ENCODE measurements at regions not wholly inside any gene's neighbourhood (a gene's known extent, or its start where the extent isn't known, plus 50 kb on each side); places are given as distances from the start of the nearest gene placed in this dataset.

- no peak for DNase-seq (ENCODE audit: low read depth in 2 of 3, low spot score in 1 of 3)
Measured at GRCh38 chrX:137387646-137388045, 178.3 kb upstream of the ZIC3 start.

GRCh38 chrX:137366018-137366633, 199.8 kb upstream of the ZIC3 start:
- no peak for DNase-seq (ENCODE audit: low read depth in 2 of 3, low spot score in 1 of 3)

GRCh38 chrX:137363559-137363958, 202.4 kb upstream of the ZIC3 start:
- DNase-seq (ENCODE audit: low read depth in 2 of 3, low spot score in 1 of 3) = no peak

- DNase-seq (ENCODE audit: low read depth in 2 of 3, low spot score in 1 of 3) = no peak
Measured at GRCh38 chrX:137362583-137362982, 203.3 kb upstream of the ZIC3 start.

GRCh38 chrX:137354851-137355250, 211.1 kb upstream of the ZIC3 start:
- no peak for DNase-seq (ENCODE audit: low read depth in 2 of 3, low spot score in 1 of 3)

GRCh38 chrX:137353404-137353803, 212.5 kb upstream of the ZIC3 start:
- DNase-seq (ENCODE audit: low read depth in 2 of 3, low spot score in 1 of 3) = no peak

GRCh38 chrX:137352101-137352660, 213.7 kb upstream of the ZIC3 start:
- no peak for DNase-seq (ENCODE audit: low read depth in 2 of 3, low spot score in 1 of 3)

- DNase-seq (ENCODE audit: low read depth in 2 of 3, low spot score in 1 of 3) = no peak
Measured at GRCh38 chrX:137342969-137343368, 223.0 kb upstream of the ZIC3 start.

GRCh38 chrX:137313627-137314026, 252.3 kb upstream of the ZIC3 start:
- DNase-seq (ENCODE audit: low read depth in 2 of 3, low spot score in 1 of 3) = no peak

- DNase-seq (ENCODE audit: low read depth in 2 of 3, low spot score in 1 of 3) = no peak
Measured at GRCh38 chrX:137305404-137305803, 260.5 kb upstream of the ZIC3 start.

- no peak for DNase-seq (ENCODE audit: low read depth in 2 of 3, low spot score in 1 of 3)
Measured at GRCh38 chrX:137297167-137297566, 263.4 kb upstream of the GPR101 start.

GRCh38 chrX:137290011-137290410, 256.2 kb upstream of the GPR101 start:
- DNase-seq (ENCODE audit: low read depth in 2 of 3, low spot score in 1 of 3) = no peak

- DNase-seq (ENCODE audit: low read depth in 2 of 3, low spot score in 1 of 3) = no peak
Measured at GRCh38 chrX:137287191-137287590, 253.4 kb upstream of the GPR101 start.

- no peak for DNase-seq (ENCODE audit: low read depth in 2 of 3, low spot score in 1 of 3)
Measured at GRCh38 chrX:137286423-137286822, 252.6 kb upstream of the GPR101 start.

- DNase-seq (ENCODE audit: low read depth in 2 of 3, low spot score in 1 of 3) = no peak
Measured at GRCh38 chrX:137278825-137279224, 245.0 kb upstream of the GPR101 start.

- DNase-seq (ENCODE audit: low read depth in 2 of 3, low spot score in 1 of 3) = no peak
Measured at GRCh38 chrX:137263374-137263773, 229.6 kb upstream of the GPR101 start.

GRCh38 chrX:137245183-137245582, 211.4 kb upstream of the GPR101 start:
- DNase-seq (ENCODE audit: low read depth in 2 of 3, low spot score in 1 of 3) = no peak

GRCh38 chrX:137236837-137237236, 203.0 kb upstream of the GPR101 start:
- no peak for DNase-seq (ENCODE audit: low read depth in 2 of 3, low spot score in 1 of 3)

GRCh38 chrX:137234651-137235402, 201.0 kb upstream of the GPR101 start:
- no peak for DNase-seq (ENCODE audit: low read depth in 2 of 3, low spot score in 1 of 3)

- DNase-seq (ENCODE audit: low read depth in 2 of 3, low spot score in 1 of 3) = no peak
Measured at GRCh38 chrX:137233478-137233877, 199.7 kb upstream of the GPR101 start.

- DNase-seq (ENCODE audit: low read depth in 2 of 3, low spot score in 1 of 3) = no peak
Measured at GRCh38 chrX:137227151-137227550, 193.4 kb upstream of the GPR101 start.

GRCh38 chrX:137215467-137215866, 181.7 kb upstream of the GPR101 start:
- DNase-seq (ENCODE audit: low read depth in 2 of 3, low spot score in 1 of 3) = no peak

Measured in stimulated activated CD4-positive, alpha-beta T cell treated with anti-CD3 and anti-CD28 coated beads, Interleukin-12 subunit alpha, Interleukin-12 subunit beta, amount 100 ng/mL, for 48 hours (primary cell).